HAP-1 (cell line): ENCODE measurements at regions not wholly inside any gene's neighbourhood (a gene's known extent, or its start where the extent isn't known, plus 50 kb on each side); places are given as distances from the start of the nearest gene placed in this dataset.

Experiments used
- DNase-seq, 2 experiments: peaks; one replicate each; pipeline ENCODE4 v3.0.0-alpha.2; 2016 to 2020; ENCODE audit warnings: low spot score in 2 of 2
- H3K27me3 ChIP-seq: fragments of 250-450 bp; sonication (Bioruptor Pico); 2 replicates; pipeline ENCODE4 v1.5.1; 2020; ENCODE audit warnings: low read depth, mild to moderate bottlenecking, moderate library complexity
- H3K36me3 ChIP-seq: fragments of 250-450 bp; sonication (Bioruptor Pico); replicated peaks from 2 replicates; pipeline ENCODE4 v1.5.1; 2020; ENCODE audit warnings: mild to moderate bottlenecking
- H3K4me1 ChIP-seq: fragments of 250-450 bp; sonication (Bioruptor Pico); 2 replicates; pipeline ENCODE4 v1.5.1; 2020; ENCODE audit warnings: mild to moderate bottlenecking
- H3K4me3 ChIP-seq: fragments of 250-450 bp; sonication (Bioruptor Pico); 2 replicates; pipeline ENCODE4 v1.5.1; 2020; ENCODE audit warnings: mild to moderate bottlenecking, moderate library complexity
- H3K9me3 ChIP-seq: fragments of 250-450 bp; sonication (Bioruptor Pico); 2 replicates; pipeline ENCODE4 v1.5.1; 2020; ENCODE audit warnings: mild to moderate bottlenecking, moderate library complexity
- in situ Hi-C: fragments of 300-500 bp; cut with MboI; formaldehyde crosslinking; loops from 3 replicates; pipeline ENCODE4 v1.14.3; 2020; ENCODE audit warnings: low sequenced_read_pairs, inconsistent platforms, mixed read lengths

- H3K27me3 ChIP-seq: no peaks in the 10 kb centered on the region
- no peak for DNase-seq
- H3K9me3 ChIP-seq: no peaks in the 10 kb centered on the region
- no peaks in the 10 kb centered on the region for H3K36me3 ChIP-seq
- H3K4me3 ChIP-seq: no peak overlapping the region
- H3K4me1 ChIP-seq: no peaks in the 10 kb centered on the region
- in situ Hi-C loops: no loop called here
Measured at GRCh38 chr6:159324596-159324995, 155.4 kb downstream of the FNDC1 start.
